ENCODE measurements at regions not wholly inside any gene's neighbourhood (a gene's known extent, or its start where the extent isn't known, plus 50 kb on each side); places are given as distances from the start of the nearest gene placed in this dataset.

GRCh38 chr1:57489358-57490036 is 65.6 kb upstream of the DAB1 start:
- ChIA-PET POLR2A (no interaction called here), CTCF (ENCODE audit: low intra/inter-chr PET ratio) (no interaction called here)
- H3K4me2 ChIP-seq (ENCODE audit: insufficient read depth, low read length) = no peak overlapping the region
- H3K9me3 ChIP-seq (replicated peaks; ENCODE audit: control insufficient read depth, insufficient read depth, low read depth, low read length) = no peaks in the 10 kb centered on the region
- H3K4me1 ChIP-seq (replicated peaks in 1 of 2; ENCODE audit: control insufficient read depth in 2 of 2, insufficient read depth in 2 of 2, low read length in 2 of 2) = no peaks in the 10 kb centered on the region
- no peaks in the 10 kb centered on the region for H3K9me1 ChIP-seq (ENCODE audit: control insufficient read depth, insufficient read depth, low read length)
- no peak overlapping the region for H2AFZ ChIP-seq (ENCODE audit: low read depth, low read length)
- no peak overlapping the region for H3K27ac ChIP-seq (ENCODE audit: extremely low read depth, low read depth, low read length)
- no peaks in the 10 kb centered on the region; a peak in 1 of 5 replicates for H3K27me3 ChIP-seq (ENCODE audit: control insufficient read depth in 2 of 2, insufficient read depth in 2 of 2, low read length in 2 of 2)
- no peak overlapping the region for H3K9ac ChIP-seq (ENCODE audit: insufficient read depth in 1 of 2, low read depth in 2 of 2, low read length in 2 of 2)
- in situ Hi-C loops (cut with MboI) = no loop called here
- TF ChIP-seq JUNB (CRISPR knock-in tag; conservative IDR thresholded peaks at IDR 0.05) (0 out of 2 replicates have a peak, but pooled peaks have one; percentile 38), SNIP1 (IDR thresholded peaks at IDR 0.05; ENCODE audit: low read depth) (no peak), ATF3 (IDR thresholded peaks at IDR 0.05) (peak; percentile 44), ATF3 (CRISPR knock-in tag; conservative IDR thresholded peaks at IDR 0.05) (no peak)
- H3K36me3 ChIP-seq (ENCODE audit: control insufficient read depth, insufficient read depth, low read length) = no peaks in the 10 kb centered on the region
- H3K79me2 ChIP-seq (ENCODE audit: control insufficient read depth, insufficient read depth, low read length) = no peaks in the 10 kb centered on the region
- intact Hi-C loops (cut with micrococcal nuclease) = no loop called here
- WGBS (ENCODE audit: insufficient coverage, low coverage, missing lambda C conversion rate) = 0% methylated on average over 5 of the region's 5 CpGs
- no peaks in the 10 kb centered on the region for H4K20me1 ChIP-seq (replicated peaks; ENCODE audit: control insufficient read depth, insufficient read depth, low read length)
- BruUV-seq (replicated peaks) = no TSS peak
- no peak for ATAC-seq
- DNase-seq (ENCODE audit: extremely low read depth in 1 of 4, low spot score in 3 of 4) = no peak
- no peak for FAIRE-seq
- H3K4me3 ChIP-seq = no peak overlapping the region

- POLR2A ChIA-PET = no interaction called here
- Histone ChIP-seq H3K27ac (ENCODE audit: extremely low read depth, low read depth, low read length) (no peak overlapping the region), H3K9ac (ENCODE audit: insufficient read depth in 1 of 2, low read depth in 2 of 2, low read length in 2 of 2) (no peak overlapping the region), H4K20me1 (replicated peaks; ENCODE audit: control insufficient read depth, insufficient read depth, low read length) (no peaks in the 10 kb centered on the region), H3K4me2 (ENCODE audit: insufficient read depth, low read length) (no peak overlapping the region), H3K4me3 (no peak overlapping the region), H3K27me3 (ENCODE audit: control insufficient read depth in 2 of 2, insufficient read depth in 2 of 2, low read length in 2 of 2) (no peaks in the 10 kb centered on the region; a peak in 1 of 5 replicates), H3K9me3 (replicated peaks; ENCODE audit: control insufficient read depth, insufficient read depth, low read depth, low read length) (no peaks in the 10 kb centered on the region), H3K79me2 (ENCODE audit: control insufficient read depth, insufficient read depth, low read length) (no peaks in the 10 kb centered on the region), H2AFZ (ENCODE audit: low read depth, low read length) (no peak overlapping the region), H3K9me1 (ENCODE audit: control insufficient read depth, insufficient read depth, low read length) (no peaks in the 10 kb centered on the region), H3K4me1 (replicated peaks in 1 of 2; ENCODE audit: control insufficient read depth in 2 of 2, insufficient read depth in 2 of 2, low read length in 2 of 2) (no peaks in the 10 kb centered on the region), H3K36me3 (ENCODE audit: control insufficient read depth, insufficient read depth, low read length) (no peaks in the 10 kb centered on the region)
- in situ Hi-C loops (cut with MboI) (no loop called here), intact Hi-C loops (cut with micrococcal nuclease) (no loop called here)
- WGBS (ENCODE audit: insufficient coverage, low coverage, missing lambda C conversion rate) = 3% methylated on average over 4 of the region's 4 CpGs
- no peak for ATAC-seq
- TF ChIP-seq HDAC8 (tag; IDR thresholded peaks at IDR 0.05) (no peak), RFX1 (IDR thresholded peaks at IDR 0.05) (no peak), FOXK2 (conservative IDR thresholded peaks at IDR 0.05 in 1 of 2, IDR thresholded peaks at IDR 0.05 in 1 of 2; ENCODE audit: low read depth in 2 of 2) (no peak), ZNF324 (CRISPR knock-in tag; IDR thresholded peaks at IDR 0.05) (no peak), MXI1 (IDR thresholded peaks at IDR 0.05; ENCODE audit: low read depth, low read length) (no peak), SLC30A9 (CRISPR knock-in tag; IDR thresholded peaks at IDR 0.05) (no peak)
- no peak for DNase-seq (ENCODE audit: extremely low read depth in 1 of 4, low spot score in 3 of 4)
- BruUV-seq (replicated peaks) = no TSS peak
- CTCF ChIA-PET (ENCODE audit: low intra/inter-chr PET ratio) = no interaction called here
- FAIRE-seq = no peak
Observed at GRCh38 chr1:57485643-57486042, 61.8 kb upstream of the DAB1 start.

Measured in K562 (cell line).